Ascending aorta (tissue), 2 donors: ENCODE measurements at regions not wholly inside any gene's neighbourhood (a gene's known extent, or its start where the extent isn't known, plus 50 kb on each side); places are given as distances from the start of the nearest gene placed in this dataset.

Experiments
- DNase-seq, 2 donors: peaks; one replicate each; pipeline ENCODE4 v3.0.0-alpha.2; 2019; ENCODE audit warnings: low spot score in 2 of 2
- H3K27ac ChIP-seq, 2 donors: fragments of 200-600 bp; sonication (generic); one replicate each; pipeline ENCODE4 v1.5.1; 2016 to 2017; ENCODE audit warnings: mild to moderate bottlenecking in 1 of 2
- H3K27me3 ChIP-seq: fragments of 200-600 bp; sonication (generic); one replicate; pipeline ENCODE4 v1.5.1; 2017
- H3K36me3 ChIP-seq, 2 donors: fragments of 200-600 bp; sonication (generic); one replicate each; pipeline ENCODE4 v1.5.1; 2016
- H3K4me1 ChIP-seq, 2 donors: fragments of 200-600 bp; sonication (generic); one replicate each; pipeline ENCODE4 v1.5.1; 2016 to 2017; ENCODE audit warnings: mild to moderate bottlenecking in 1 of 2
- H3K4me3 ChIP-seq, 2 donors: fragments of 200-600 bp; sonication (generic); one replicate each; pipeline ENCODE4 v1.5.1; 2016 to 2017; ENCODE audit warnings: mild to moderate bottlenecking in 1 of 2
- H3K9me3 ChIP-seq, 2 donors: fragments of 200-600 bp; sonication (generic); one replicate each; pipeline ENCODE4 v1.5.1; 2016
- CTCF ChIP-seq, 3 experiments: fragments of 200-600 bp in 2 of 3; fragments of 450-650 bp in 1 of 3; sonication (generic) in 2 of 3; IDR thresholded peaks; one replicate each; pipeline ENCODE4 v1.5.1; 2016 to 2019; ENCODE audit warnings: antibody characterized with exemption in 3 of 3, mild to moderate bottlenecking in 1 of 3, moderate library complexity in 1 of 3
- intact Hi-C: fragments of 100-400 bp; cut with DNase I; formaldehyde crosslinking; loops from one replicate; pipeline ENCODE4 v1.15.1; 2023

GRCh38 chr1:14498839-14499238 lies 99.6 kb upstream of the KAZN start:
- Histone ChIP-seq H3K4me3 (no peak overlapping the region), H3K4me1 (no peaks in the 10 kb centered on the region), H3K27me3 (no peaks in the 10 kb centered on the region), H3K36me3 (no peaks in the 10 kb centered on the region), H3K9me3 (no peaks in the 10 kb centered on the region), H3K27ac (no peak overlapping the region)
- no peak for DNase-seq
- intact Hi-C loops, result no loop called here
- TF ChIP-seq CTCF (IDR thresholded peaks at IDR 0.05), result no peak

- Histone ChIP-seq H3K4me1 (no peaks in the 10 kb centered on the region), H3K36me3 (no peaks in the 10 kb centered on the region), H3K9me3 (no peaks in the 10 kb centered on the region), H3K27ac (no peak overlapping the region), H3K27me3 (no peaks in the 10 kb centered on the region), H3K4me3 (no peak overlapping the region)
- no peak for DNase-seq
- intact Hi-C loops, result no loop called here
- no peak for TF ChIP-seq CTCF (IDR thresholded peaks at IDR 0.05)
These were observed 99.0 kb upstream of the KAZN start for GRCh38 chr1:14499312-14500040.

GRCh38 chr1:14500041-14500440 lies 98.4 kb upstream of the KAZN start:
- Histone ChIP-seq H3K9me3 (no peaks in the 10 kb centered on the region), H3K4me1 (no peaks in the 10 kb centered on the region), H3K27me3 (no peaks in the 10 kb centered on the region), H3K36me3 (no peaks in the 10 kb centered on the region), H3K4me3 (no peak overlapping the region), H3K27ac (no peak overlapping the region)
- TF ChIP-seq CTCF (IDR thresholded peaks at IDR 0.05), result no peak
- no peak for DNase-seq
- intact Hi-C loops, result no loop called here

- Histone ChIP-seq H3K4me1 (no peaks in the 10 kb centered on the region), H3K4me3 (no peak overlapping the region), H3K27me3 (no peaks in the 10 kb centered on the region), H3K36me3 (no peaks in the 10 kb centered on the region), H3K27ac (no peak overlapping the region), H3K9me3 (no peaks in the 10 kb centered on the region)
- DNase-seq, result no peak
- no peak for TF ChIP-seq CTCF (IDR thresholded peaks at IDR 0.05)
- intact Hi-C loops, result no loop called here
These were observed 97.6 kb upstream of the KAZN start for GRCh38 chr1:14500912-14501311.

- no peak for DNase-seq
- Histone ChIP-seq H3K27ac (no peak overlapping the region), H3K27me3 (no peaks in the 10 kb centered on the region), H3K4me3 (no peak overlapping the region), H3K4me1 (no peaks in the 10 kb centered on the region), H3K9me3 (no peaks in the 10 kb centered on the region), H3K36me3 (no peaks in the 10 kb centered on the region)
- intact Hi-C loops, result no loop called here
- no peak for TF ChIP-seq CTCF (IDR thresholded peaks at IDR 0.05)
These were observed 94.0 kb upstream of the KAZN start for GRCh38 chr1:14504517-14504916.
